ENCODE measurements at regions not wholly inside any gene's neighbourhood (a gene's known extent, or its start where the extent isn't known, plus 50 kb on each side); places are given as distances from the start of the nearest gene placed in this dataset.

DNA sequence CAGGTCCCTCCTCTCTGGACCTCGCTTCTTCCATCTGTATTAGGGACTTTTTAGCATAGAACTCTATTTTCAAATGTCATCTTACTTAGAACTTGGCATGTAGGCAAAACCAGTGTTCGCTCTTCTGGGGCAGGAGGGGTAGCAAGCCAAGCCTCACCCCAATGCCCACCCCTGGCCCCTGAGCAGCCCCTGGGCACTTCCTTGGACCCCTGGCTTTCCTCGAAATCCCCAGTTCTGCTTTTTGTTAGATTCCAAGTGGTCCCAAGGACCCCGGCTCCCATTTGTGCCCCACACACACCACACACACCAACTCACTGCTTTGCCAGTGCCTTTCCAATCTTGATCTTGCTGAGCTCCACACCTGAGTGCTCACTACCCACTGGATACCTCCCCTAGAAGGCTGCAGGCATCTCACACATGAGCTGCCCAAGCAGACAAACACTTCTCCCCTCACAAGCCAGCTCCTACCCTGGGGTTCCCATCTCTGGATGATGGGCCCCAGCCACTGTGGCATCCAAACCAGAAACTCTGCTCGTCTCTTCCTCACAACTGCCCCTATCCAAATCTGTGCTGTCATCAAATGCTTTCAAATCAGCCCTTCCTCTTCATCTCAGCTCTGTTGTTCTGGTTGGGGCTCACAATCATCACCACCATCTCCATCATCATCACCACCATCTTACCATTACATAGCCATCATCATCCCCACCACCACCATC is 167.9 kb upstream of the ZMIZ1 start:
- no peak for DNase-seq

- no peak for DNase-seq
These were observed 167.1 kb upstream of the ZMIZ1 start for GRCh38 chr10:78901694-78902093.

DNA sequence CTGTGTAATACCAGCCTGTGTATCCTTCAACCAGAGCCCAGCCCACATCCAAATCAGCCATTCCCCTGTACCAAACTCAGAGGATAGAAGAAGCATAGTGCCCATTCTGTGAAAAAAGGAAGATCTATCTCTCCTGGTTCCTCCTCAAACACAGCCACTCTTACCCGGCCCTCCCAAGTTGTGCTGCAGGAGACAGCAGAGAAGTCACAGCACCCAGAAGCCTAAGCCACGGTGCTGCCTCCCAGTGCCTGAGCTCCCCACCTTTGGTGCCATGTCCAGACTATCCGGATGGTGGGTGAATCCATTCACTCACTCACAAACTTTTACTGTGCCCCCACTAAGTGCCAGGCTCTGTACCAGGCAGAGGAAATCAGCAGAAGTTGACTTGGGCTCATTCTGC is 166.0 kb upstream of the ZMIZ1 start:
- no peak for DNase-seq

DNA sequence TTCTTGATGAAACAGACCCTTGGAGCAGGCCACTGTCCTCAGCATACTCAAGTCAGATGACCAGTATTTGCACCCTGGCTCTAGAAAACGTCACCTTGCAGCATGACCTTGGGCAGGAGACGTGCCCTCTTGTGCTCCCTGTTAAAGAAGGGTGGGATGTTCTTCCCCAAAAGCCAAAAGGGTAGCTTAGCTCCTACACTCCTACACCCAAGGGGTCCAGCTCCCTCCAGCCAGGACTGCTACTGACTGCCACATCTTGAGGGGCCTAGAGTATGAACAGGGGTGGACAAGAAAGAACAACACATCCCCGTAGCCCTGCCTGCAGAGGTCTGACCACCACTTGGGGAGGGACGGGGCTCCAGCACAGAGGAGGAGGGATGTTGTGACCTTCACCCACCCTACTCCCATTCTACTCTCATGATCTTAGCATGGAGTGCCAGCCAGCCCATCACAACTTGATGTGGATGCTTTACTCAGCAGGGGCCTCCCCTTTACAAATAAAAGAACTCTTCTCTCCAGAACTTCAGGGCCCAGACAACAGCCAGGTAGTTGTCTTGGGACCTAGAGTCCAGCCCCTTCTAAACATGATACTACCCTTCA is 165.3 kb upstream of the ZMIZ1 start:
- DNase-seq: no peak

DNA sequence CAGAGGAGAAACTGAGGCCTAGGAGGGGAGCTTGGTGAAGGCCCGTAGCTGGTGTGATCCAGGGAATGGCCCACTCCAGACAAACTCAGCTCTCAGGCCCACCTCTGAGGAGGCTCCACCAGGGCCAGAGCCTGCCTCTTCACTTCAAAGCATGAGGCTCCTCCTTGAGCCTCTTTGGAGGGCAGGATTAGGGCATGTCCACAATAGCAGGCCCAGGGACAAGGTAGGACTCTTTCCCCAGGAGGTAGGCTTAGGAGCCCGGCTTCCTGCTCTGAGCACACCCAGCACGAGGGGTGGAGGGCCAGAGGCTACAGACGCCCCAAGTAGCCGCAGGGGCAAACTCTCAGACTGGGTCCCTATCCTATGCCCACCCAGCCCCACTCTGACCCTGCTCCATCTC is 164.6 kb upstream of the ZMIZ1 start:
- no peak for DNase-seq

GRCh38 chr10:78905015-78905956 is 163.5 kb upstream of the ZMIZ1 start:
- DNase-seq: no peak

DNA sequence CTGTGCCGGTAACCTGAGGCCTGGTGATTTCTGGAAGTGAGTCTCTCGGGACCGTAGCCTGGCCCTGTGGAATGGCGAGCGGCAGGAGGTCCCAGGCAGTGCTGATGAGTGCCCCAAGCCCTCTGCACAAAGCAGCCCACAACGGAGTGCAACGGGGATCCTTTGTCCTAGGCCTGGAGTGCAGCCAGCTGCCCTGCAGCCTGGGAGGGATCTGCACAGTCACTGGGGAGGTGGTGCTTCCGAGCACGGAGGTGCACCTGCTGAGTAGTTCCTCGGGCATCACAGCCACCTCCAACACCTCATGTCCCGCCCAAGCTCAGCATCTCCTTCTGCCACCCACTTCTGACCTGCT is 162.8 kb upstream of the ZMIZ1 start:
- no peak for DNase-seq

DNA sequence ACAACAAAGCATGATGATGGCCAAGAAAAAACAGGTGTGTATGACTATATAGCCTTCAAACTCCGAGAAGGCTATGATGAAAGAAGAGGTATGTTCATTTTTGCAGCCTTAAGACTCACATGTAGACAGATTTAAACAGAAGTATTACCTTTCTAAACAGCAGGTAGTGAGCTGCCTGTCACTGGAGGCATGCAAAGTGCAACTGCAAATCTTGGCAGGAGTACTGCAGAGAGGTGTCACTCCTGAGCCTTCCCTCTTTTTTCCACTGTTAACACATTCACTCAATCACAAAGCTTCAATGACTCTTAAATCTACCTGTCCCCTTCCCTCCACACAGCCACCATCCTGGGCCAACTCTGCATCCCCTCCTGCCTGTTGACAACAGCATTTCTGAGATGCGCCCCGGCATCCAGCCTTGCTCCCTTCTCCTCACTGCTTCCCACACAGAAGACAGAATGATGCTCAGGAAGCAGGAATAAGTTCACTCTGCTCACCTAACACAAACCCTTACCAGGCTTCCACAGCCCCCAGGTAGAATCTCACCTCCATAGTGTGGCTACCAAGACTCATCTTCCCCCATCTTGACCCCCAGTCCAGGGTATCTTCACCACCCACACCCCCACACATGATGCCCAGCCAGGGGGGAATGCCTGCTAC is 161.9 kb upstream of the ZMIZ1 start:
- DNase-seq: no peak

DNA sequence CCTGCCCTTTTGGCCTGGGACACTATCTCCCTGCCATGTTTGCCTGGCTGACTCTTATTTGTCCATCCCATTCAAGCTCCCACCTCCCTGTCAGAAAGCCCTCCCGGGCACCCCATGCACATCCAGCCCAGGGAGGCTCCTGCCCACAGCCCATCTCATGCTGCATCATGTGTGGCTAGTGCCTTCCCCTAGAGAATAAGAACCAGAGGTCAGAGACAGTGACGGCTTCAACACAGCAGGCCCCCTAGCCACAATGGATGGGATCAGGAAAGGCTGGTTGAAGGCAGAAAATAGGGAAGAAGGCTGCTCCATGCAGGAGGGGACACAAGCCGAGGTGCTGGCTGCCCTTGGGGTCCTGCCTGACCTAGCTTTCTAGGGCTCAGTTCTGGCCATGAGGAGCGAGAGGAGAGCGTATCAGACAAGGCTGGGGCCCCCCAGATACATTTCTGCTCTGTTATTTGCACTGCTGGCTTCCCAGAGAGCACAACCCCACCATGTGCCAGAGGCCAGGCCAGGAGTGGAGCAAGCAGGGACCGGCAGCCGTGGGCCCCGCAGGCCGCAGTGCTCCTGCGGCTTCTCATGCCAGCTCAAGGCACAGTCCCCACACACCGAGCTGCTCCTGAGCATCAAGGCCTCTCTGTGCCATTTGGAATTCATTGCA is 161.1 kb upstream of the ZMIZ1 start:
- DNase-seq: no peak

- DNase-seq: no peak
These were observed 159.5 kb upstream of the ZMIZ1 start for GRCh38 chr10:78909221-78909620.

DNA sequence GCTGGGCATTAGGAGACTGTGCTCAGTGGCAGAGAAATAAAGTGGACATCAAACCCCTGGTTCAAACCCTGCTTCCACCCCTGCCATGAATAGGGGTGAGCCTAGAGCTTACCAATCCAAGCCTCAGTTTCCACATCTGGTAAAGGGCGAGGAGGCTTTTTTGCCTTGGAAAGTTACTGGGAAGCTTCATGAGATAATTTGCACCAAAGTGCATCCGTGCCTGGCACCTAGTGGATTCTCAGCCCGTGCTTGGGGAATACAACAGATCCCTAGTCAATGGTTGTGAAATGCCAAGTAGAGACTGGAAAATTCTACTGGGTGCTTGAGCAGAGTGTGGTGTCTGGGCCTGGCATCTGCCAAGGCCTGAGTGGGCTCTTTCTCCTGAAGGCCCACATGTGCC is 158.7 kb upstream of the ZMIZ1 start:
- DNase-seq: no peak

- DNase-seq: no peak
These were observed 158.3 kb upstream of the ZMIZ1 start for GRCh38 chr10:78910476-78910875.

DNA sequence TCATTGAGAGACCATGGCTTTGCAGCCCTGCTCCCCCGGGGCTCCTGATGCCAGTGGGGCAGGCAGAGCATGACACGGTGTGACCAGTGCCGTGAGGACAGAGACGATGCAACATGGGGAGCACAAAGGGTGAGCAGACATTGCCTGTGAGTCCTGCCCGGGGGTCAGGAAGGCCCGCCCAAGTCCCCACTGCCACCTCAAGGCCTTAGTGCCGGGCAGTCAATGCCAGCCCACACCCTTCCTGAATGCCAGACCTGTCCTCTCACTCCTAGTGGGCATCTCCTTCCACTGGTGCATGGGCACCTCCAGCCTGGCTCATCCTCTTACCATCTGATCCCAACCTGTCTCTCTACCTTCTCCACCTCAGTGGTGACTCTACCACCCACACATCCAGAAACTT is 157.9 kb upstream of the ZMIZ1 start:
- DNase-seq: no peak

DNA sequence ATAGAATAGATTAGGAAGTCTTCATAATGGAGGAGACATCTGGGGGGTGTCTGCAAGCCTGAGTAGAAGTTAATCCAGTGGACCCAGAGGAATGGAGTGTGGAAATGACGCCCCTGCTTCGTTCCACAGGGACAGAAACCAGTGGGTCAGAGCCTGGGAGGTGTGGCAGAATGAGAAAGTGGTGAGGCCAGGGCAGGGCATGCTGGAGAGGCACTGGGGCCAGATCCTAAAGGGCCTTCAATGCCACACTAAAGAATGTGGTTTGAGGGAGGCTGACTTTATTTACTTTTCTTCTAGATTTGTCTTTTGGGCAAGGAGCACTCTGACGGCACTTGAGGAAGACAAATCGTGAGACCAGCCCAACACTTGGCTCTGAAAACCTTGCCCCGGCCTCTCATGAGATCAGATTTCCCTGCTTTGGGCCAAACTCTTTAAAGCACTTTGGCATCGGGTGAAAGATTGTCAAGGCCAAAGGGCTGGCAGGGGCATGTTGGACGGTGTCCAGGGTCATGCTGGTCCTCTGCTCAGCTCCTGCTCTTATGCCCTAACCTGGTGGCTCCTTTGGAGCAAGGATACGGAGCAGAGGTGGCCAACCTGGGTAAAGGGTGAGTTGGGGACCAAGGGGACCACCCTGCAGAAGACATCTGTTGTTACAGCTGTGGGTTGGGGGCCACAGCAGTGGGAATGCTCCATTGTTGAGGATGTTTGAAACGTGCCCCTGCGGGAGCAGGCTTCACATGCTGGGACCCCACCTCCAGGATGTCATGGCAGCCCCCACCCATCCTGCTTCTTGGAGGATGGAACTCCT is 157.0 kb upstream of the ZMIZ1 start:
- no peak for DNase-seq

DNA sequence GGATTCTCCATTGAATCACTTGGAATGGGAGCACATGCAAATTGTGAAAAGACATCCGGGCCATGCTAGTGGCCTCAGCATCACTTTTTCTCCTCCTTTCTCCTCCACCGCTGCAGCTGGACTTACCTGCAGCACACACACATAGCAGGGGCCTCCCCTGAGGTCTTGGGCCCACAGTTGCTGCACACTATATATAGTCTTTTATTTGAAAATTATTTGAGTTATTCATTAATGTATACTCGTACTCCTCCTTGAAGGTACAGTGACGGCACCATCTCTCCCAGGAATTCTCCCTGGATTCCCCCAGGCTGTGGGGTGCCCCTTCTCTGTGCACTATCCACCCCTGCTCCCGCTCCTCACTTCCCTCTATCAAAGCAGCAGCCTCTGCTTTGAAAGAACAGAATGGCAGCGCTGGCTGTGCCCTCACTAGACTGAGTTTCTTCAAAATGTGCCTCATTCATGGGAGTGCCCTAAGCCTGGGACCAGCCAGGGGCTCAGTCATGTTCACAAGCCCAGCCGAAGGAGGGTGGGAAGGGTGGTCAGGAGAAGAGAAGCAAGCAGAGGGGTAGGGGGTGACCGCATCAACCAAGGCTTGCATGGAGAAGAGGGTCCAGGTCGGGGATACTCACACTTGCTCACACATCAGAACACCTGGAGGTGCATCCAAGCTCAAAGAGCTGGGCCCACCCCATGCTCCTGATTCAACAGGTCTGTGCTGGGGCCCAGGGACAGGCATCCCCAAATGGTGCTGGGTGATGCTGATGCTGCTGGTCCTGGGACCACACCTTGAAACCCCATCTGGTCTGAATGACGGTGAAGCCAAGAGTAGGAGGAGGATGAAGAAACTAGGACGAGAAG is 156.2 kb upstream of the ZMIZ1 start:
- DNase-seq: no peak

GRCh38 chr10:78913219-78914059 is 155.3 kb upstream of the ZMIZ1 start:
- no peak for DNase-seq

DNA sequence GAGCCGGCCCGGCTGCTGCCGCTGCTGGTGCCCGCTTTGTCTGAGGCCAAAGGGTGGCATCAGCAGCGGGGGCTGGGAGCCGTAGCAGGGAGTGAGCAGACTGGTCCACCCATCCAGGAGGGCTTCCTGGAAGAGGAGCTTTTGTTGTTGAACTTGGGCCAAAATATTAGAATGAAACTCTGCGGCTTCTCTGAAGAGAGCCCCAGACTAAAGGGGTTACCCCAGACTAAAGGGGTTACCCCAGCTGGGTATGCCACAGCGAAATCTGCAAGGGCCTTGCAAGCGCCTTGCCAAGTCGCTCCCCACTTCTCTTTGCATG is 154.7 kb upstream of the ZMIZ1 start:
- no peak for DNase-seq

DNA sequence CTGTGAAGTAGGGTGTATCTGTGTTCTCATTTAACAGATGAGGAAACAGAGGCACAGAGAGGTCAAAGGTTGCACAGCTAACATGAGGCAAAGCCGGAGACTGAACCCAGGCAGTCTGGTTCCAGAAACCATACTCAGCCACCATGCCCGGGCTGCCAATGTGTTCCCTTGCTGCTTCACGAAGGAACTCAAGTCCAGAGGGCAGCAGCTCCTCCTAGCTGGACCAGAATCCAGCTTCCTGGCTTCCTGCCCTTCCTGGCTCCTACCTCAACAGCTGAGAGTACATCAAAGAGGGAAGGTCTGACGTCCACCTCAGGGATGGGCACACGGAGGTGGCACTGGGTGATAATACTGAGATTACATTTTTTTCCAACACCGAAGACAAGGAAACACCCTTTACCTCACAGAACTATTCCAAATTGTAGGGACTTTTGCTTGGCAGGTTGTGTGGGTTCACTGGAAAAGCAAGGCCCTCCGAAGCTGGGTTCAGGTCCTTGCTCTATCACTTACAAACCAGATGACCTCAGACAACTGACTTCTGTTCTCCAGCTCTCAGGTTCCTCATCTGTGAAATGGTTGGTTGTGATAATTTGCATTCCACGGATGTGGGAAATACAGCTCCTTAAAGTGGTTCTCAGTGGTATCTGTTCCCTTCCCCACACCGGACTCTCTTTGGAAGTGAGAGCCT is 154.1 kb upstream of the ZMIZ1 start:
- DNase-seq: no peak

DNA sequence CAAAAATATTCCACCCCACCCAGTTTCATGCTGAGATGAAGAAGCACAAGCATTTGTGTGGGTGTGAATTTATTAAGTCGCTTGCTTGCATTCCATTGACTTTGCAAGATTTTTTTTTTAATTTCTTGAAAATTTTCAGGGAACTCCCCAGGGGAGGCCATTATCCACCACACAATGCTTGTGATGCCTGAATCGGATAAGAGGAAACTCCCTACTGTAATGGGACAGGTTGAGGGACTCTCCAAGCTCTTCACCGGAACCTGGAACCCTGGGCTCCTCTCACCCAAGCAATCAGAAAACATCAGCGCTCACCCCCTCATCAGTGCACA is 153.6 kb upstream of the ZMIZ1 start:
- no peak for DNase-seq

DNA sequence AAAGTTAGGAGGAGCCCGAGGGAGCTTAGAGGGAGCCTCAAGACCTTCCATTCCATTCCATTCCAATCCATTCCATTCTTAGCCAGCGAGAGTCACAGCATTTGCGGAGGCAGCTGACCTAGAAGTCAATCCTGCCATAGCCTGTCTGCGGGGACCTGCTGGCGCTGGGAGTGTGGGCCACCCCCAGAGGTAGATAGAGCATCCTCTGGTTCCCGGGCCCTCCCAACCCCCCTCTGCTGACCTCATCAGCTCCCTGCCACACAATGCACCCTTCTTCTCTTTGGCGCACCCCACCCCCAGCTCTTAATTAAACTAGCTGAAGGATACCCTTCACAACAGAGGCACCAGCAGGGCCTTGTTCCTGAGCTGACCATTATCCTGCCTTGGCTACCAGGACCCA is 152.5 kb upstream of the ZMIZ1 start:
- DNase-seq: no peak

Measured in hematopoietic multipotent progenitor cell treated with erythropoietin and hydrocortisone succinate and interleukin-3 and kit ligand, for 6 days (in vitro differentiated cells).